Astrocyte (in vitro differentiated cells and primary cell): ENCODE measurements at regions not wholly inside any gene's neighbourhood (a gene's known extent, or its start where the extent isn't known, plus 50 kb on each side); places are given as distances from the start of the nearest gene placed in this dataset.

ENCODE experiments used
- CTCF ChIP-seq: IDR thresholded peaks from 2 replicates; pipeline ENCODE4 v1.5.1; 2011; ENCODE audit warnings: low read depth, mild to moderate bottlenecking, inconsistent platforms, low read length, moderate library complexity; ENCODE audit not compliant: insufficient read depth
- EZH2 ChIP-seq: IDR thresholded peaks from 2 replicates; pipeline ENCODE4 v1.6.1; 2012; ENCODE audit warnings: mild to moderate bottlenecking, low read length, inconsistent platforms; ENCODE audit not compliant: insufficient read depth

GRCh38 chr18:68608851-68609490 is 105.9 kb downstream of the TMX3 start:
- TF ChIP-seq EZH2 (no peak), CTCF (no peak)
